HG03457 (cell line): ENCODE measurements at regions not wholly inside any gene's neighbourhood (a gene's known extent, or its start where the extent isn't known, plus 50 kb on each side); places are given as distances from the start of the nearest gene placed in this dataset.

Experiments
- ATAC-seq: cut with Tn5 transposase; IDR thresholded peaks from one replicate; pipeline ENCODE4 v1.9.1; 2021; ENCODE audit warnings: moderate number of reproducible peaks; ENCODE audit not compliant: unreplicated experiment

DNA sequence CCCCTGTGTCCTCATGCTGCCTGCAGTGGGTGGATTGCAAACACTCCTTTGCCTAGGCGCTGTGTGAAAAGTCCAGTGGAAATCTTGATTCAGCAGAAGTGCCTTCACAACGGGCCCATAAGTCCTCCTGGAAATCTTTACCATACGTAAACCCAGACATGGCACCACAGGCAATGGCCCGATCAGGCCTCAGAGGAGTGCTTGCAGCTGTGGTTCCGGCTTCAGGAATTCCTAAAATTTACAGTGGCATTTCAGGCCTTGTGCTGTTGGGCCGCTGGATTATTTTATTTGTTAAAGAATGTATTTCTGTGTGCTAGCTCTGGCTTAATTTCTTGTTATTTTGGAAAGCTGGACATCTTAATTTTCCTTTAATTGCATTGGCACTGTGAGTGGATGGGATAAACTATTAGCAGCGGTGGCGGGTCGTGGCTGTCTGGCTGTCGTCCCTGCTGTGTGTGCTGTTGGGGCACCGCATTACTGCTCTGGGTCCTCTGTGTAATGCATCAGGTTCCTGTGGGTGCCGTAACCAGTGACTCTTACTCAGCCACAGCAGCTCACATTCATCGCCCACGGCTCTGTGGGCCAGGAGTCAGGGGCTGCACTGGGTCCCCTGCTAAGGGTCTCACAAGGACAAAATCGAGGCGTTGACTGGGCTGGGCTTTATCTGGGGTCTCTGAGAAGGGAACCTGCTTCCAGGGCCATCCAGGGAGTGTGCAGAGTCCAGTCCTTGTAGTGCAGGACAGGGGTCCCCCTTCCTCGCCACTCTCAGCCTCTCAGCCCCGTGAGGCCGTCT lies 73.1 kb downstream of the RTP5 start:
- no peak for ATAC-seq

GRCh38 chr2:241943209-241943850 lies 73.8 kb downstream of the RTP5 start:
- no peak for ATAC-seq

- no peak for ATAC-seq
Observed at GRCh38 chr2:241943961-241944575, 74.5 kb downstream of the RTP5 start.

GRCh38 chr2:241944821-241945220 lies 75.3 kb downstream of the RTP5 start:
- ATAC-seq: no peak

DNA sequence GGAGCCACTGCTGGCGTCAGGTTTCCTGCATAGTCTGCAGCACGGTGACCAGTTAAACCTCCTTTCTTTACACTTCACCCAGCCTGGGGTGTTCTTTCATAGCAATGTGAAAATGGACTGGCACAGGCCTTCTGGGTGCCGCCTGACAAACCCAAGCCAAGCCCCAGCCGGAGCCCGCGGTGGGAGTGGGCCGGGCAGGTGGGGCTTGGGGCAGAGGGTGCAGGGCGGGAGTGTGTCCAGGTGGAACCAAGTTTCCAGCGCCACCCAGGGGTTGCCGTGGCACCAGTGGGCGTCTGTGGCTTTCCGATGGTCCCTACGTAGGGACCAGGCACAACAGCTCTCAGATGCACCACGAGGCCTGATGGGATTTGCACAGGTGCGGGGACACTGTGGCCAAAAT lies 75.8 kb downstream of the RTP5 start:
- ATAC-seq: no peak

DNA sequence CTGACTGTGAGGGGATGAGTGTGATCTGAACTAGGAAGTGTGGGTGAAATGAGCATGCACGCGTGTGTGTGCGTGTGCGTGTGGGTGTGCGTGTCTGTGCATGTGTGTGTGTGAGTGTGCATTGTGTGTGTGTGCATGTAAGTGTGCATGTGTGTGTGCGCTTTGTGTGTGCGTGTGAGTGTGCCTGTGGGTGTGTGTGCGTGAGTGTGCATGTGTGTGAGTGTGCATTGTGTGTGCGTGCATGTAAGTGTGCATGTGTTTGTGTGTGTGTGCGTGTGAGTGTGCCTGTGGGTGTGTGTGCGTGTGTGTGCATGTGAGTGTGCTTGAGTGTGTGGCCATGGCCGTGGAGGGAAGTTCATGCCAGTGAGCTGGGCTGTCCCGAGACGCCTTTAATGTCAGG lies 76.3 kb downstream of the RTP5 start:
- no peak for ATAC-seq

GRCh38 chr2:241946306-241947003 lies 76.9 kb downstream of the RTP5 start:
- no peak for ATAC-seq

GRCh38 chr2:241947004-241947350 lies 77.4 kb downstream of the RTP5 start:
- no peak for ATAC-seq

GRCh38 chr2:241947401-241947800 lies 77.9 kb downstream of the RTP5 start:
- ATAC-seq: no peak

DNA sequence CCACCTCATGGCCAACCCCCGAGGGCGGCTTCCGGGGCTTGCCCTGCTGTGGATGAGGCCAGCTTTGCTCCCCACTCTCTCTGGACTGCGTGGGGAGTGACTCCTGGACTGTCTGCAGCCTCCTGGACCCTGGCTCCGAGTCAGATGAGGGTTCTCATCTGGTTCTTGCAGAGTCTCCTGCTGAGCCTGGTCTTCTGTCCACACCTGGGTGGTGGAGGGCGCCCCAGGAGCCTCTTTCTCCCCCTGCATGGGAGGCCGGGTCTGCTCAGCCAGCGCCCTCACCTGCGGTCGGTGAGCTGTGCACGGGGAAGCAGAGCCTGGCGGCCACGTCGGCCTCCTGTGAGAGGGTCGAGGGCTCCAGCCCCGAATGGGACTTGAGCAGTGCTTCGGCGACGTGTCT lies 78.3 kb downstream of the RTP5 start:
- ATAC-seq: no peak

DNA sequence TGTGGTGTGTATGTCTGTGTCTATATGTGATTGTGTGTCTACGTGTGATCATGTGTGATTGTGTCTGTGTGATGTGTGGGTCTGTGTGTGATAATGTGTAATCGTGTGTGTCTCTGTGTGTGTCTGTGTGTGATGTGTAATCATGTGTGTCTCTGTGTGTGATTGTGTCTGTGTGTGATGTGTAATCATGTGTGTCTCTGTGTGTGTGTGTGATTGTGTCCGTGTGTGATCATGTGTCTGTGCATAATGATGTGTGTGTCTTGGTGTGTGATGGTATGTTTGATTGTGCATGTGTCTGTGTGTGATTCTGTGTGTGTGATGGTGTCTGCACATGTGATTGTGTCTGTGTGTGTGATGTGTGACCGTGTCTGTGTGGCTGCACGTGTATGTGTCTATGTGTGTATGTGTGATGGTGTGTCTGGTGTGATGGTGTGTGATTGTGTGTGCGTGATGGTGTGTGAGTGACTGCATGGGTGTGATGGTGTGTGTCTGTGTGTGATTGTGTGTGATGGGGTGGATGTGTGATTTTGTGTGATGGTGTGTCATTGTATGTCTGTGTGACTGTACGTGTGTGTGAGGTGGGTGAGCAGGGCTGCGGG lies 78.9 kb downstream of the RTP5 start:
- no peak for ATAC-seq

GRCh38 chr2:241948901-241949735 lies 79.6 kb downstream of the RTP5 start:
- ATAC-seq: no peak

DNA sequence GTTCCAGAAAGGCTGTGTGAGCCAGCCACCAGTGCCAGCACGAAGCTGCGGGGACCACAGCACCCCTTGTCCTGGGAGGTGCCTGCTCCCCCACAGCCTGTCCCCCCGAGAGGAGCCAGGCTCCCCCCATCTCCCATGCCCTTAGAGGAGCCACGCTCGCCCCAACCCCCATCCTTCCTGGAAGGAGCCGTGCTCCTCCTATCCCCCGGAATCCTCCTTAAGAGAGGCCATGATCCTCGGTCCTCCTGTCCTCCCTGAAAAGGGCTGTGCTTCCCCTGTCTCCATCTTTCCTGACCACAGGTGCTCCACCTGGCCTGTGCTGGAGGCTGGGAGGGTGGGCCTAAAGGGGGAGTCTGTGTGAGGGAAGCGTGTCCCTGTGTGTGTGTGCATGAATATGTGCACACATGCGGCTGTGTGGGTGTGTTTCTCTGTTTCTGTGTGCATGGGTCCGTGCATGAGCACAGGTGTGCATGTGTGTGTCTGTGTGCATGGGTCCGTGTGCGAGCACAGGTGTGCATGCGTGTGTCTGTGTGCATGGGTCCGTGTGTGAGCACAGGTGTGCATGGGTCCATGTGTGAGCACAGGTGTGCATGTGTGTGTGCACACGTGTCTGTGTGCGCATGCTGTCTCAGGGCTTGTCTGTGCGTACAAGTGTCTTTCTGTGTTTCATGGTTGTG lies 80.3 kb downstream of the RTP5 start:
- ATAC-seq: no peak

DNA sequence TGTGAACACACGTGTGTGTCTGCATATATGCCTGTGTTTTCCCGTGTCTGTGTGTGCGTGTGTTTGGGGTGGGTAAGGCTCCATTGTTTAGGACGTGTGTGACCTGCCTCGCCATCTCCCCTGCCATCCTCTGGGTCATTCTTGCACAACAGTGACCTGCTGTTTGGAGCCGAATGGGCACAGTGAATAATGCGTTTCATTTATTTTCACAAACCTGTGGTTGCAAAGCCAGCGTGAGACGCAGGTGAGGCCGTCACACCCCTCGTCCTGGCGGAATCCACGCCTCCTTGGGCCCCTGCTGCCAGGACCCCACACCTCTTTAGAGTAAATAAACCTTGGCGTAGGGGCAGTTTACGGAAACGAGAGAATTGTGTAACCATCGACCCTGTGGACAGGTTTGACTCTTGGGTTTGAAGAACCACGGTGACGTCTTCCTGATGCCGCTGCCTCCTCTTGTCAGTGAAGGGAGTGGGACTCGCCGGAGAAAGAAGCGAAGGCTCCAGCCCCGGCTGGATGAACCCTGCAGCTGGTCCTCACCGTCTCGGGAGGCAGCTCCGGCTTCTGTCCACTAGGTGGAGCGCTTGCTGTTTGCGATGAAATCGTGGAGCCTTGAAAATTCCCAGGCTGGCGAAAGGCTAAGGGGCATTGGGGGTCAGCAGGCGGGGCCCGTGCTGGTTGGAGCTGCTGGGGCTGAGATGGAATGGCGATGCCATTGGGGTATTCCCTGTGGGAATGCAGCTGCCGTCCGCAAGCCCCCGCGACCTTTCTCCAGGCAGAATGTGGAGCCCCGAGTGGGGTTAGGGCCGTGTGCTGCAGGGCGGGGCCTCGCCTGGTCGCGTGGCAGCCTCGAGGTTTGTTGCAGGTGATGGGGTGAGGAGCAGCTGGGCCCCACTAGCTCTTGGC lies 81.1 kb downstream of the RTP5 start:
- no peak for ATAC-seq

- ATAC-seq: no peak
Observed at GRCh38 chr2:241951316-241951700, 81.8 kb downstream of the RTP5 start.

GRCh38 chr2:241951920-241952319 lies 82.4 kb downstream of the RTP5 start:
- no peak for ATAC-seq

GRCh38 chr2:241952816-241953215 lies 83.3 kb downstream of the RTP5 start:
- ATAC-seq: no peak

- no peak for ATAC-seq
Observed at GRCh38 chr2:241953324-241953928, 83.9 kb downstream of the RTP5 start.
